ENCODE measurements at regions not wholly inside any gene's neighbourhood (a gene's known extent, or its start where the extent isn't known, plus 50 kb on each side); places are given as distances from the start of the nearest gene placed in this dataset.

DNA sequence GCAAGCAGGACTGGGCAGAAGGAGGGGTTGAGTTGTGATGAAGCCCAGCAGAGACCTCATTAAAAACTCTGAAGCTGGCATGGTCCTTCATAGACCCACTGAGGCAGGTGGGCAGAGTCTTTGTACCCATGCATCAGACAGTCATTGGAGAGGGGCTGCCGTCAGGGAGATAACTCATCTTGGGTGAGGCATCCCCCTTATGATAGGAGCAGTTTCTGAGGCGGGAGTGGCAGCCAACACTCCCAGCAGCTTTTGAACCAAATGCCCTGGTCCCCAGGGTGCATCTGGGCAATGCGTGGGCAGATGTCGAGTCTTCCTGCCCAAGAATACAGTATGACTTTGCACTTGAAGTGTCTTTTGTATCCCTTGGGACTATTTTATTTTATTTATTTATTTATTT lies 68.1 kb downstream of the HTR5A start:
- no peak for DNase-seq

DNA sequence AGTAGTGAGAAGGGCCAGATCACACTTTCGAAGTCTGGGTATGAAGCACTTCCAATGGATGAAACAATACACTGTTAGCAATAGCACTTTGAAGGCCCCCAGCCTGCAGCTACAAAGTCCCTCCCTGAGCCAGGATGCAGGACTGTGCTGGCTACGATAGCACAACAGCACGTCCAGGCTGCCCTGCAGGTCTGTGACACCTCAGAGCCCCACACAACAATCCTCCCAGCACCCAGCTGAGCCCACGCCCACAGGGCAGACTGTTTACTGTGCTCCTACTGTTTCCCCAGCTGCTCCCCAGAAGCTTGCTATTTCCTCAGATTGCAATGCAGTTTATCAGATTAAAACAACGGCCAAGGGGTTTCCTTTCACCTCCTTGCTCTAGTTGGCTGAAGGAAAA lies 71.4 kb downstream of the HTR5A start:
- DNase-seq = no peak

DNA sequence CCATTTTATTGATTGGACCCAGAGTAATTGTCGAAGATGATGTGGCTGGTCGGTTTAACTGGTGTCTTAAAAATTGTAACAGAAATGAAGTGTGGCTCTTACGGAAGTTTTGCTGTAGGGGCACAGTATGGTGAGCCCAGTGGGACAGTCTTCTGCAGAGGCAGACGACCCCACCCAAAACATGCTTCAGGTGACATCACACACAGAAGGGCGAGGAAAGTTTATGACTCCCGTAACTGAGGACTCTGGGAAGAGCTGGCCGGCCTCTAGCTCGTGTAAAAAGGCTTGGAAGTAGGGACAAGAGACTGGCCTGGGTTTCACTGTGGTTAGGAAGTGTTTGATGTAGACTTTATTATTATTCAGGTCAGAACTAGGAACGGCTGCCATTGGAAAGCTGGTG lies 73.3 kb downstream of the HTR5A start:
- no peak for DNase-seq

DNA sequence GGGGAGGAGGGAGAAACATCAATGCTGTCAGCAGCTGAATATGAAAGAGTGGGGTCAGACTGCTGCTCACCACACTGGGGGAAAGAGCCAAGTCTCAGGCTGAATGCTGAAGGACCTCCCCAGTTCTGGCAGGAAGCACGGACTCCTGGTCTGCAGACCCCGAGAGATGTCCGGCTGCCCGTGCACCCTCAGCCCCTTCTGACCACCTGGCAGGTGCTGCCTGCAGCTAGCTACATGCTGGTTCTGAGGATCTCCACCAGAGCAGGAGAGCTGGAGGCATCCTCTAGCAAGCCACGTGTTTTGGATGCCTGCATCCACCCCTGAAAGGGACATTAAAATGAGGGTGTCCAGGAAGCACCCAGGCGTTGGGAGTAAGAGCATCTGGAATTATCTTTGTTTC lies 74.2 kb downstream of the HTR5A start:
- no peak for DNase-seq

DNA sequence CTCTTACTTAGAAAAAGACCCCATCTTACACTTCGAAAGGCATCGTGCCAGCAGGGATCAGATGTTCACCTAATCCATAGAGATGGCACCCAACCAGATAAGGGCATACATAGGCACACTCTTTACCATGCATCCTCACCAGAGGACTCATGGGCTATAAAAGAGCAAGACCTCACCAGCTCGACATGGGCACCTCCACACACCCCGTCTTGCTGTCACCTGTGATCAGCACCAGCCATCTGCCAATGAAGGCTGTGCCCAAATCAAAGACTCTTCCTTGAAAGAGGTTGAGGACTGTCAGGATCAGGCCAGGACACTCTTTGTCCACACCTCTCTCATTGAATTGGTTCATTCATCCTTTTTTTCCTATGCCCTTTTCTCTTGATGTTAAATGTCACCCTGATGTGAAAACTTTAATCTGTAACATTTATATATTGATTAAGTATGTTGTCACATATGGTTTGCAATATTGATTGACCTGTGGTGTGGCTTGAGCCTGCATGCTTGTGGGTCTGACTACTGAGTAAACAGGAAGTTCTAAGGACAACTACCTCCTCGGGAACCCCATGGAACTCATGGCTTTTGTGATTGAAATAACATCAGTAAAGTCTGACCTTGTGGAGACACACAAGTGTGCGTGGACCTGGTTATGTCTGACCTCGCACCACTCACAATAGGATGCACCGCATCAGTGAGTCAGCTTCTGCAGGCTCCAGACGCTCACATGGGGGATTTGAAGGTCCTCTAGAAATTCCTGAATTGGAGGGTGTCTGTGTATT lies 75.5 kb downstream of the HTR5A start:
- DNase-seq = no peak

DNA sequence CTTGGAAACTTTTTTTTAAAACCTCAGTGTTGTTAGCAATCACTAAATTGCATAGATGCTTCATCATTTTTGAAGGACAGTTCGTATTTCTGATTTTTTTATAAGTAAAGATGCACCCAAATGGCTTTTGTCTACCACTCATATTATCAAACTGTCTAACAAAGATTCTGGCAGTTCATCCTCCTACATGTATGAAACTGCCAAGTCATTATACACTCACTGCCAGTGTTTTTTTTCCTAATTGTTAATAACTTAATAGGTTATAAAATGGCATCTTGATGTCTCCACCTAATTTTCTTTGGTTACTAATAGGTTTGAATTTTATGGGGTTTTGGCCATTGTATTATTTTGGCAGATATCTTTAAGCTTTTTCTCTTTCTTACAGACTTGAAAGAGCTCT lies 77.0 kb downstream of the HTR5A start:
- no peak for DNase-seq

DNA sequence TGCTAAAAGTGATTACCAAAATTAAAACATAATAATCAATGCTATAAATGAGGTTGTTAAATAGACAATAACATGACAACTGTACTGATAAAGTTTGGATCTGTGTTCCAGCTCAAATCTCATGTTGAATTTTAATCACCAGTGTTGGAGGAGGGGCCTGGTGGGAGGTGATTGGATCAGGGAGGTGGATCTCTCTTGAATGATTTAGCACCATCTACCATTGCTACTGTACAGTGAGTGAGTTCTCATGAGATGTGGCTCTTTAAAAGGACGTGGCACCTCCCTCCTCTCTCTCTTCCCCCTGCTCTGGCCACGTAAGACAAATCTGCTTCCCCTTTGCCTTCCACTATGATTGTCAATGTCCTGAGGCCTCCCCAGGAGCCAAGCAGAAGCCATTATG lies 77.5 kb downstream of the HTR5A start:
- no peak for DNase-seq

DNA sequence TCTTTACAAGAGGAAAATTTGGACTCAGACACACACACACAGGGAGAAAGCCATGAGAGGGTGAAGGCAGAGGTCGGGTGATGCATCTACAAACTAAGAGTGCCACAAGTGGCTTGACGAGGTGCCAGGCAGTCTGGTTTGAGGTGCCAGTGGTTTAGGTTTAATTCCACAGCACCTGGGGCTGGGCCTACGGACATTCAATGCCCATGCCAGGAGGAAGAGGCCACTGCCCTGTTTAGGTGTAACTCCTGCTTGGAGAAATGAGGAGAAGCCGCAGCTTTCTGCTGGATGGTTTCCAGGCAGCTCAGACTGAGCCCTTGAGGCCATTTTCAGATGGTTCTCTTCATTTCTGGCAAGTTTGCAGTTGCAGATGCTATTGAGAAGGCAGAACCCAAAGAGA lies 83.6 kb downstream of the HTR5A start:
- DNase-seq = no peak

DNA sequence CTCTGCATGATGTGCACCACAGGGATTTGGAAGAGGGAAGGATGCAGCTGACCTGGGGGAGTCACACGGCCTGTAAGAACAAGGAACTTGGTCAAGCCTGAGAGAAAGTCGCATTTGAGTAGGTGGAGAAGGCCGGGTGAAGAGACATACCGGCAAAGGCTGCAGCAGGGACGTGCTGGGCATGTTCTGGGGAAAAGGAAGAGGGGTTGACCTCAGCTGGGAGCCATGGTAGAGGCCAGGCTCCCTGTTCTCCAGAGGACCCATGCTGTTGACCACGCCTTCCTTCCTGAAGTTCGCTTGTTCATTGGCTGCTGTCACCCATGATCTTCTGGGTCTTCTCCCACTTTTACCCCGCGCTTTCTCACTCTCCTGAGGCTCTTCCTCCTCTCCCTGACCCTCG lies 84.5 kb downstream of the HTR5A start:
- no peak for DNase-seq

DNA sequence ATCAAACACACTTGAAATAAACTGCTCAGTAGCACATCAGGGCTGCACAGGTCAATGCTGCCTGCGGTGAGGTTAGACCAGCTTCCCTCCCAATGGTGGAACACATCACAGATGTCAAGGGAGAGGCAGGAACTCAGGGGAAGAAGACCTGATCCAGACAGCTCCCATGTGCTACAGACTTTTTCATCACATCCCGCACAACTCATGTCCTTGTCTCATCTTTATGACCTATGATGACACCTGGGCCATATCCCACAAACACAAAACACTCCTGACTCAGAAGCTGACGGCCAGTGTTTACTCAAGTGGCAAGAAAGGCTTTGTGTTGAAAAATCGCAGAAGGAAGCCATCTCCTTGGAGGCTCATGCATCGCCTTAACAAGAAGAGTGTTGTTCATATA lies 91.6 kb downstream of the HTR5A start:
- DNase-seq = no peak

DNA sequence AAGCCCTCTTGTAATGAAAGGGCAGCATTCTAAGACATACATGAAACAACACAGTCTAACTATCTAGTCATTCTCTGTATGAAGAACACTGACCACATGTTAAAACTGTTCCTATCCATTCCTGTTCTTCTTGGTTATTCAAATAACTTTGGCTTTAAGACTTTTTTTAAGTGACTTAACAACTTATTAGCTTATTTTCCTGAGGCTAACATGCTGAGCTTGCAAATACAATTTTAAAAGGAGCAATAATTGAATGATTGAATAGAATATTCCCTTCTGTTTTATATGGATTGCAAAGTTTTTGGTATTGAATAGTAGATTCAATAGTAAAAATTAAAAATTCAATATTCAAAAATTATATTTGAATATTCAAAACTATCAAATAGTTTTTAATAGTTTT lies 92.3 kb downstream of the HTR5A start:
- no peak for DNase-seq

DNA sequence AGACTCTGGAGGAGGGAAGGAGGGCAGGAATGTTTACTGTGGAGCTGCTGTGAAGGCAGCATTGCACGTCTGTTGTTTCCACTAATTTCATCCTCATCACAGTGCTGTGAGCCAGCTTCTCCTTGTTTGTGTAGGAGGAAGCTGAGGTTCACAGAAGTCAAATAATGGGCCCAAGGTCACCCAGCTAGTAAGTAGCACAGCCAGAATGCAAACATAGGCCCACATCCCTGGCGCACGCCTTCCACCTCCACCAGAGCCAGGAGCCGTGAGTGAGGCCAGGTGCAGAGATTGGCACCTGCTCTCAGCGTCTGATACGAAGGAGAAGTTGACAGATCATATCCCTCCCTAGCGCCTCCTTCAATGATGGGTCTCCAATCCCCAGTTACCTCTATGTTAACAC lies 93.6 kb downstream of the HTR5A start:
- no peak for DNase-seq

DNA sequence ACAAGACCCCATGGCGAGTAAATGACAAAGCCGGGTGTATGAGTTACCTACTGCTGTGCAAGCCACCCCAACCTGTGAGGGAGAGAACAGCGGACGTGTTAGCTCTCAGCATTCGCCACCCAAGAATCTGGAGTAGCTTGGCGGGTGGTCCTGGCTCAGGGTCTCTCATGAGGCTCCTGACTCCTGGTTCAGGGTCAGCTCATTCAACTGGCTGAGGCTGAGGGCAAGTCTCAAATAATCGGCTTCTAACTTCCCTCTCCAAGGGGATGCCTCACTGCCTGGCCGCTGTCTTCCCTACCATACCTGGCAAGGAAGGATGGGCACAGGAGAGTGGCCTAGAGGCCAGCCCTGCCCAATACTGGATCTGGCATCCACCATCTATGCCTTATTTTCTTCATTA lies 94.2 kb downstream of the HTR5A start:
- no peak for DNase-seq

DNA sequence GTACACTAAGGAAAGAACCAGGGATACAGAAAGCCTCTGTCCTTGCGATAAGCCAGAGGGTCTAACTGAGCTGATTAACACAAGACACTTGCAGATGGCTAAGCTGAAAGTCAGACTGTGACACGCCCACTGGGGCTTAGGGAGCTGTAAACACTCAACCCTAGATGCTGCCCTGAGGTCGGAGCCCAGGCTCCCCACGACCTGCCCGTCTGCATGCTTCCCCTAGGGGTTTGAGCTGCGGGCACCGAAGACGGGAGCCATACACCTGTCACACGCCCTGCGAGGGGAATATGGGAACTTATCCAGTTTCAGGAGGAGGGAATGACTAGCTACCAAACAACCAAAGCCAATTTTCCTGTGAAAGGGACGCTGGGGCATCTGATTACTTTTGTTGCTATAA lies 96.0 kb downstream of the HTR5A start:
- no peak for DNase-seq

DNA sequence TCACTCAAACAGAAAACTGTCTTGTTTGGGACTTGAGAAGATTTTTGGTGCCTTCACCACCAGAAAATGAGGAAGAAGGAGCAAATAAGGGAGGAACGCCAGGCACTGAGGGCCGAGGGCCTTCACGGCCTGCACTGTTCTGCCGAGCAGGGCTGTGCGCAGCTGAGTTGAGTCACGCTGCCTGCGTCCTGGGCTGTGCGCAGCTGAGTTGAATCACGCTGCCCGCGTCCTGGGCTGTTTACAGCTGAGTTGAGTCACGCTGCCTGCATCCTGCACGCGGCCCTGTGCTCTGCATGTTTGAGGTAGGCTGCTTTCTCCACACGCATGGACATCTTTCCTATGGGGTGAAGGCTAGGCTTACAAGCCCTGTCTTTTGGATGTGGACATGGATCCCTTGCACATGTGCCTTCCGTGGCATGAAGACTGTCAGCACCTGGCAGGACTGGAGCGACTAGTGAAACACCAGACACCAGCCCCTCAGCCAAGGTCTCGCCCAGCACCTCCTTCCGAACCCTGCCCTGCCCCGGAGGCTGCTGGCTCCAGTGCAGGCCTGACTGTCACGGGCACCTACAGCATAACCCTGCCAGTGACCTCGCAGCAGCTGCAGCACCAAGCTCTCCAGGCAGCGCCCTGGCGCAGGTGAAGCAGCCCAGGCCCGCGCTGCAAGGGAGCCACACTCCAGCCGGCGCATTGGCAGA lies 96.7 kb downstream of the HTR5A start:
- DNase-seq = no peak

DNA sequence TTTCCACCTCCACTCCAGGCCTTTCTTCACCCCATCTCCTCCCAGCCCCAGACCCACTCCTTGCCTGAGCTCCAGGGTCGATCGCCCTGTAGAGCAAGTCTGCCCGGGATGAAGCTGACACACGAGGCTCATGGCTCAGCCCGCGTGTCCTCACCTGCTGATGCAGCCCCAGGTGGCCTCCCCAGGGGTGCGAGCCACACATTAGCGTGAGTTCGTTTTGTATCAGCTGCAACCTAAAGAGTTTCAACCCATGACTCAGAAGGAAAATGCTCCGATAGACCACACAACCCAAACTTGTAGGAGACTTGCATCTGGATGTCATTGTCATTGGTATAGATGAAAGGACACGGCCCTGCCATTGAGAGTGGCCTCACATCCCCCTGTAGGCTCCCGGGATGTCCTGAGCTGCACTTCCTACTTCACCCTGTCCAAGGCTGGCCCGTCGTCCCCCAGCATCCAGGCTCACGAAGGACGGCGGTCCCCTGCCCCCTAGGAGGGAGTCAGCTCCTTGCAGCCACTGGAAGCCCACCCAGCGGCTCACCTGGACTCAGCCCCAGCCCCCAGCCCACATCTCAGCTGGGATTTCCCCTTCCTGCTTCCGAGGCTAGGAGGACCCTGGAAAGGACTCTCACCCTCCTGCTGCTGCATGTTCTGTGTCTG lies 97.7 kb downstream of the HTR5A start:
- DNase-seq = no peak

DNA sequence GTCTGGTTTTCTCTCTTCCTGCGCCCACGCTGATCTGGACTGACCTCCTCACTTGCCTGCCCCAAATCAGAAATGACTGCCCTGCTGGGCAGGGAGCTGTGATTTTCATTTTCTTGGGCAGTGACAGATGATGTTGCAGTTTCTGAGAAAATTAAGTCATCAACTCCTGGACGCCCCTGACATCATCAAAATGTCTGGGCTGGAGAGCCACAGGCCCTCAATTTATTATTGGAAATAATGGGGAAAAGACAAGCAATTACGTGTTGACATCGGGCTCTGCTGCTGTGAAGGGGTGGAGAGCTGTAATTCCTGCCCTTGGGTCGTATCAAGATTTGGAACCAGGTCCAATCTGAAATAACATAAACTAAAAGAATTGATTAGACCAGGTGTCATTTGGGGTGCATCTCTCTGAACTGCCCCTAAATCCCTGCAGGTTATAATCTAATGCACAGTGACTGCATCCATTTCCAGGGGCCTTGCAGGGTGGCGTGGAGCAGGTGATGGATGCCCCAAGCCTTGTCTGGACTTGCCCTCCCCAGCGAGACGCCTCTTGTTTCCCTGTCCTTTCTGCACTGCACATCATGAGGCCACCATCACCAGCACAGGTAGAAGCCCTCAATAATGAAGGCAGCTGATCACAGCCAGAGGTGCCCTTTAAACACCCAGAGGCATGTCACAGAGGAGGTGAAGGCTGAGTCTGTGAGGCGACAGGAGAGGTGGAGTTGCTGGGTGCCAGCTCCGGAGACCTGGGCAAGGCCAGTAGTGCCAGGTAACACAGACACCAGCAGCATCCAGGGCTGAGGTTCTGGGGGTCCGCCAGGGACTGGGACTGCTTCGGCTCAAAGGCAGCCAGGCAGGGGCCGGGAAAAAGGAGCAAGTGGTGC lies 98.7 kb downstream of the HTR5A start:
- DNase-seq = no peak

DNA sequence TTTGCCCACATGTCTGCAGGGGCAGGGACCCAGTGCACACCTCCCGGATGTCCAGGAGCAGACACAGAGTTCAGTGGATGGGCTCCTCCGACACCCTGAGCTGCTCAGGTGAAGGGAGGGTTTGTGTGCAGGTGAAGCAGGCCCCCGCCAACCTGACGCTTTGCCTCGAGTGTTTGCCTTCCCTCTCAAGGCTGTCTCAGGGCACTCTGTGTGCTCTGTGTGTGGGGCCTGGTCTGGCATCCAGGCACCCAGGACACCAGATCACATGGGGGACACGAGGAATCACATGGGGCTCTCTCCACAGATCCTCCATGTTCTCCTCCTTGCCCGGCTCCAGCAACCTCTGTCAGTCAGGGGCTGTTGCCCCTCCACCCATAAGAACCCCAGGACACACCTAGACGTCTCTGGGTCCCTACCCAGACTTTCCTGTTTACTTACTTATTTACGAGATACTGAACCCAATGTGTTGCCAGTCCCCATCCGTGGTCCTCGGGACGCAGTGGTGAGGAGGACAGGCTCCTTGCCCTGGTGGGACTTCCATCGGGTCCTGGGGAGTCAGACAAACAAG lies 99.5 kb downstream of the HTR5A start:
- DNase-seq = no peak

DNA sequence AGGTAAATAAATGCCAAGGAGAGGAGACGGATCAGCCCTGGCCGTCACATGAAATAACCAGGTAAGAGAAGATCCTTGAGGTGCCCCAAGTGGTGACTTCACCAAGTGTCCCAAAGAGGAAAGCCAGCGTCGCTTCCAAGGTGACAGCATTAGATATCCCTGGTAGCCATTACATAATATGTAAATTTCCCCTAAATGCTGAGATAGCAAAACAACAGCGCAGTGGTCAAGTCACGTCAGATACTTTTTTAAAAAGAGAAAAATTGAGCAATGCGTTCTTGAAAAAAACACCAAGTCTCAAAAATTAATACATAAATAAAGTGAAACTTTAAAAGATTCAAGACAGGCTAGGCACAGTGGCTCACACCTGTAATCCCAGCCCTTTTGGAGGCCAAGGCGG lies 100.2 kb downstream of the HTR5A start:
- no peak for DNase-seq

DNA sequence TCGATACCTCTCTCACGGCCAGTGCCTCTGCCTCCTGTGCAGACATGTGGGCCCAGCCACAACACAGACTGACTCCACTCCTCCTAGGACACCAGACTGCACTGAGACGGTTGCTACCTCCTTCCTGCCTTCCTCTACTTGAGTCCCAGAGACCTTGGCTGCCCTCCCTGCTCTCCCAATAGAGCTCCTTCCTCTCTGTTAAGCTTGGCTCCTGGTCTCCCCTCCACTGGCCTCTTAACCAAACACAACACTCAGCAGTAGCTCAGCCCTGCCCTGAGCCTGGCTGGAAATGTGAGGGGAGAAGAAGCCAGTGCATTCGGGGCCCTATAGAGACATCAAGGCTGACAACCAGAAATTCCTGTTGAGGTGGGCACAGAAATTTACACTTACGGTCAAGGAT lies 102.0 kb downstream of the HTR5A start:
- DNase-seq = no peak

DNA sequence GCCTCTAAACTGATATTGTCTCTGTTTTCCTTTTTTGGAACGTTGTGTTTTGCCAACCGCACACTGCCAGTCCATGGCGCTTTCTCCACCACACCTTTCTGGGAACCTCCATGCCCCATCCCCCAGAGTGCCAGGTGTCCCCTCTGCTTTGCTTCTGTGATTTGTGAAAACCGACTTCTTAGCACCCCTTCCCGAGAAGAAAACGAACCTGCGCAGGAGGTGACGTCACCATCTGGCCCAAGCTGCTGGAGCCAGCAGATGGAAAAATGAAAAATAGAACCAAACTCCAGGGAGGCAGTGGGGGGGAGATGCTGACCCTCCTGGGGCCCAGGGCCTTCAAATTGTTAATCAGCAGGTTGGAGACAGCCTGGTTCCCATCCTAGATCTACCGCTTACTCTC lies 103.8 kb downstream of the HTR5A start:
- DNase-seq = no peak

DNA sequence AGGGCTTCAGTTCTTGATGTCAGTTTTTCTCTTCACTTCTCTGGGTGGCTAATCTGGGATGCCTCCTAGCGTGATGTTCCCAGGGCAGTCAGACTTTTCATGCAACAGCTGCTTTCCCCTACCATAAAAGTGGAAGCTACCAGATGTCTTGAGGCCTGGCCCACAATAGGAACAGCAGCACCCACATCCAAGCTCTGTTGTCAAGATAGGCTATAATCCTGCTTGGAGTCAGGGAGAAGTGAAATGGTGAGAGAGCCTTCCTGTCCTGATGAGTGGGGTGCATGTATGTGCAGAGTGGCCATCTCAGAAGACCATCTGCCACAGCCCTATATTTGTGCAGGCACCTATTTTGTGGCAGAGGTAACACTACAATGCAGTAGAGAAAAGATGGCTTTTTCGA lies 108.0 kb downstream of the HTR5A start:
- DNase-seq = no peak

DNA sequence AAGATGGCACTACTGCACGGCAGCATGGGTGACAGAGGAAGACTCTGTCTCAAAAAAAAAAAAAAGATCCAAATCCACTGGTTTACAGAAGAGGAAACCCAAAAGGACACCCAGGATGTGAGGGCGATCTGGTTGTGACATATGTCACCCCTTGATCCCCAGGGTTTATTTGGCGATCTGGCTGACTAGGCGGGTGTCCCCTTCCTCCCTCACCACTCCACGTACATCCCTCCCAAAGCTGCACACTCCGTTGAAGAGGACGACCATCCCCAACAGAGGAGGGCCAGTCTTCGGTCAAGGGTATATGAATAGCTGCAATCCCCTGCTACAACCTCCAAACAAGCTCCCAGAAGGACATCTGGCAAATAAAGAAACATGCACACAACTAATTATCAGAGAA lies 111.6 kb downstream of the HTR5A start:
- no peak for DNase-seq

Measured in NCI-H2029 treated with DMSO at 0.1 percent for 48 hours (cell line).